Bronchial epithelial cell (primary cell): ENCODE measurements at regions not wholly inside any gene's neighbourhood (a gene's known extent, or its start where the extent isn't known, plus 50 kb on each side); places are given as distances from the start of the nearest gene placed in this dataset.
A peak's percentile ranks its signal among the peaks of the same experiment; 100 is the strongest.
"Not testable (repeated sequence)": the region's sequence is repeated elsewhere in the genome, so short reads cannot be mapped to it uniquely, and the experiment has no call there.

Experiments
- DNase-seq: peaks from one replicate; pipeline ENCODE4 v3.0.0-alpha.2; 2010; ENCODE audit warnings: low read depth
- FAIRE-seq: peaks from 2 replicates; lab custom pipeline; 2011; peaks lifted over from hg19 to GRCh38; lab: Jason Lieb, UNC
- H3K27me3 ChIP-seq: 2 replicates; pipeline ENCODE4 v1.5.1; 2011; ENCODE audit warnings: low read length; ENCODE audit not compliant: control insufficient read depth, insufficient read depth
- H3K36me3 ChIP-seq: 2 replicates; pipeline ENCODE4 v1.5.1; 2011; ENCODE audit warnings: low read length; ENCODE audit not compliant: control insufficient read depth, insufficient read depth
- H3K4me3 ChIP-seq: 2 replicates; pipeline ENCODE4 v1.5.1; 2011; ENCODE audit warnings: mild to moderate bottlenecking, low read depth, low read length, control low read depth
- TF ChIP-seq, protein P1 (sequence below): IDR thresholded peaks from 2 replicates; pipeline ENCODE4 v1.5.1; 2011; ENCODE audit warnings: mild to moderate bottlenecking, moderate library complexity, low read length, control low read depth, inconsistent platforms; ENCODE audit not compliant: insufficient read depth, severe bottlenecking

DNA sequence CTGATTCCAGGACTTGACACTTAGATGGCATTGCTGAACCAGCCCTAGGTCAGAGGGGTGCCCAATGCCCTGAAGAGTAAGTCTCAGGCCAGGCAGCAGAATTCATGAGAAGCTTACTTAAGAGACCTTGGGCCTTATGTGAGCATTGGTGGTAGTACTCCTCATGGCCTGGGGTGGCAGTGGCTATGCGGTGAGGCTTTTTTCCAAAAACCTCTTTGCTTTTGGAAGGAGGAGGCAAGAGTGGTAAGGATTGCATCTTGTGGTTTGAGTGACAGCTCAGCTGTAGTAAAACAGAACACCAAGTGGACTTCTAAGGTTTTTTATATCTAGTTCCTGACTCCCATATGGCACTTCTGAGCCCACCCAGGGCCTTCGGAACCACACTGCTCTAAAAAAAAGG lies 459.0 kb upstream of the STEAP1 start:
- no peak for FAIRE-seq
- Histone ChIP-seq H3K36me3 (no peaks in the 10 kb centered on the region), H3K27me3 (no peaks in the 10 kb centered on the region)

DNA sequence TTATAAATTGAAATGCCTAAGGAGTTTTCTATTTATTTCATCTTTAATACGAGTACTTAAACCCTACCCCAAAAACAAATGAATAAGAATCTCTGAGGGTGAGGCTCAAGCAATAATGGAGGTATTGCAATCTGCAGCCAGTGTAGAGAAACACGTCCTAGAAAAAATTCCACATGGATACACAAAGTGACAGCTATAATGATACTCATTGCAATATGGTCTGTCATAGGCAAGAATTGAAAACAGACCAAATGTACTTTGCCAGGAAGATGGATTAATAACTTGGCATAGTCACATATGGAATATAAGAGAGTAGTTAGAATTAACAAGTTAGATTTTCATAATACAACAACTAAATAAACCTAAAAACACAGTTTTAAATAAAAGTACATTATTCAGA lies 440.1 kb upstream of the STEAP1 start:
- Histone ChIP-seq H3K36me3 (no peaks in the 10 kb centered on the region), H3K4me3 (no peak overlapping the region), H3K27me3 (no peaks in the 10 kb centered on the region)
- TF ChIP-seq, protein P1, sequence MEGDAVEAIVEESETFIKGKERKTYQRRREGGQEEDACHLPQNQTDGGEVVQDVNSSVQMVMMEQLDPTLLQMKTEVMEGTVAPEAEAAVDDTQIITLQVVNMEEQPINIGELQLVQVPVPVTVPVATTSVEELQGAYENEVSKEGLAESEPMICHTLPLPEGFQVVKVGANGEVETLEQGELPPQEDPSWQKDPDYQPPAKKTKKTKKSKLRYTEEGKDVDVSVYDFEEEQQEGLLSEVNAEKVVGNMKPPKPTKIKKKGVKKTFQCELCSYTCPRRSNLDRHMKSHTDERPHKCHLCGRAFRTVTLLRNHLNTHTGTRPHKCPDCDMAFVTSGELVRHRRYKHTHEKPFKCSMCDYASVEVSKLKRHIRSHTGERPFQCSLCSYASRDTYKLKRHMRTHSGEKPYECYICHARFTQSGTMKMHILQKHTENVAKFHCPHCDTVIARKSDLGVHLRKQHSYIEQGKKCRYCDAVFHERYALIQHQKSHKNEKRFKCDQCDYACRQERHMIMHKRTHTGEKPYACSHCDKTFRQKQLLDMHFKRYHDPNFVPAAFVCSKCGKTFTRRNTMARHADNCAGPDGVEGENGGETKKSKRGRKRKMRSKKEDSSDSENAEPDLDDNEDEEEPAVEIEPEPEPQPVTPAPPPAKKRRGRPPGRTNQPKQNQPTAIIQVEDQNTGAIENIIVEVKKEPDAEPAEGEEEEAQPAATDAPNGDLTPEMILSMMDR: no peak
- FAIRE-seq (no peak), DNase-seq (no peak)

More for the DNA sequence above, 459.0 kb upstream of the STEAP1 start:
- H3K4me3 ChIP-seq: no peak overlapping the region
- no peak for DNase-seq
- TF ChIP-seq, protein P1: no peak

DNA sequence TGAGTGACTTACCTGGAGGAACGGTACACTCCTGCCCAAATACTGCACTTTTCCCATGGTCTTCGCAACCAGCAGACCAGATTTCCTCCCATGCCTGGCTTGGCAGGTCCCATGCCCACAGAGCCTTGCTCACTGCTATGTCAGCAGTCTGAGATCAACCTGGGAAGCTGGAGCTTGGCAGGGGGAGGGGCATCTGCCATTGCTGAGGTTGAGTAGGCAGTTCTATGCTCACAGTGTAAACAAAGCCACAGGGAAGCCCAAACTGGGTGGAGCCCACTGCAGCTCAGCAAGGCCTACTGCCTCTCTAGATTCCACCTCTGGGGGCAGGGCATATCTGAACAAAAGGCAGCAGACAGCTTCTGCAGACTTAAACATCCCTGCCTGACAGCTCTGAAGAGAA lies 435.3 kb upstream of the STEAP1 start:
- H3K4me3 ChIP-seq, H3K27me3 ChIP-seq, H3K36me3 ChIP-seq, FAIRE-seq: not testable (repeated sequence)
- peak; percentile 12 for DNase-seq

DNA sequence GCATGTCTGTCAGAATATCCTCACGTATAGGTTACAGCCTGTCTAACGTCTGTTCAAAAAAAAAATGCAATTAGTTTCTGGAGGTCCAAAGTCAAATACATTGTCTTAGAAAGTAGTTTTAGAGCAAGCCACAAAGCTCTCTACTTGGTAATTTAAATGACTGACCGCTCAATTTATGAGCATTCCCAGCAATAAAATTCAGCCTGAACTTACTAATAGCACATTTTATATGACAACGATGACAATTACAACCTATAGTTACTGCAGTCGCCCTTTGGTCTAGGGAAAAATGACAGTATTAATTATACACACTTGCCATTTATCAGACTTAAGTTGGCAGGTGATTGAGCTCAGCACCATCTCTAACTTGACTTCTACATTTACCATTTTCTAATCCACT lies 425.8 kb upstream of the STEAP1 start:
- Histone ChIP-seq H3K36me3 (no peaks in the 10 kb centered on the region), H3K4me3 (no peak overlapping the region), H3K27me3 (no peaks in the 10 kb centered on the region)
- FAIRE-seq (no peak), DNase-seq (no peak)
- TF ChIP-seq, protein P1: no peak

DNA sequence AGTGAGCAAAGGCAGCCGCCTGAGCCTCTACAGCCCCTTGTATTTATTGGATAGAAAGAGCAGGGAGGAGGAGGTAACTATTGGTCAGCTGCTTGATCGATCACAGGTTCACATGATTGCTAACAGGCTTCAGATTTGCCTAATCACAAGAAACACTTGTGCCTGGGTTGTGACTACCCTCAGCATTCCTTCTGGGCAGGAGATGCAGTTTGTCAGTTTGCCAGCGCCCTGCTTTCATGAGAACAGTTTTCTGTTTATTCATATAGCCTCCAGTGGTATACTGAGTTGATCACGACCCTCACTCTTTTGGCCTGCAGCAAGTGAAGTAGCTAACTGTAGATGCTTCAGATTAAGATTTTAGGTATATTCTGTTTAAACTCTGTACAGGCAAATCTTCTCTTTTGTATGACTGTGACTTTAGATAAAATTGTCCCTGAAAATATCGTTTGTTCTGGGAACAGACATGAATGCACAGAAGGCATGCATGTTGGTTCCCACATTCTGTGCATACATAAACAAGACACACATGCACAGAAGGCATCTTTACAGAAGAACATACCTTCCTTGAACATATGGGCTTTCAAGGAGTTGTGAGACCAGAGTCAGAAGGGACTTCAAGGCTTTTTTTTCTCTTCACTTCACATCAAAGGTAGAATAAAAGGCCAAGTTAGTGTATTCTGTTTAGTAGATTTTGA lies 422.4 kb upstream of the STEAP1 start:
- H3K27me3 ChIP-seq: no peaks in the 10 kb centered on the region
- DNase-seq: no peak
- TF ChIP-seq, protein P1: no peak
- H3K36me3 ChIP-seq: no peaks in the 10 kb centered on the region
- no peak for FAIRE-seq
- H3K4me3 ChIP-seq: no peak overlapping the region

DNA sequence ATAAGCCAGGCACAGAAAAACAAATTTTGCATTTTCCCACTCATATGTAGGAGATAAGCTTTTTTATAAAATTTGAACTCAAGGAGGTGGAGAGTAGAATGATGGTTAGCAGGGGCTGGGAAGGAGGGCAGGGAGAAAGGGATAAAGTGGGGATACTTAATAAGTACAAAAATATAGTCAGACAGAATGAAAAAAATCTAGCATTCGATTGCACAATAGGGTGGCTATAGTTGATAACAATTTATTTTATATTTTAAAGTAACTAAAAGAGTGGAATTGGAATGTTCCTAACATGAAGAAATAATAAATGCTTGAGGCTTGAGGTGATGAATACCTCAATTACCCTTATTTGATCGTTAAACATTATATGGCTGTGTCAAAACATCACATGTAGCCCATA lies 415.7 kb upstream of the STEAP1 start:
- H3K27me3 ChIP-seq: no peaks in the 10 kb centered on the region
- FAIRE-seq (no peak), DNase-seq (no peak)
- no peaks in the 10 kb centered on the region for H3K36me3 ChIP-seq
- TF ChIP-seq, protein P1: no peak
- no peak overlapping the region for H3K4me3 ChIP-seq
